Esophagus squamous epithelium (tissue), 4 donors: ENCODE measurements at regions not wholly inside any gene's neighbourhood (a gene's known extent, or its start where the extent isn't known, plus 50 kb on each side); places are given as distances from the start of the nearest gene placed in this dataset.

Experiments used
- CTCF ChIP-seq, 6 experiments: fragments of 450-650 bp in 4 of 6; fragments of 200-600 bp in 2 of 6; sonication (generic) in 2 of 6; IDR thresholded peaks; one replicate each; pipeline ENCODE4 v1.5.1; 2016 to 2019; ENCODE audit warnings: antibody characterized with exemption in 6 of 6, mild to moderate bottlenecking in 4 of 6, moderate library complexity in 4 of 6
- POLR2A ChIP-seq, 4 donors: fragments of 450-650 bp; IDR thresholded peaks; one replicate each; pipeline ENCODE4 v1.6.1; 2017; ENCODE audit warnings: antibody characterized with exemption in 4 of 4, mild to moderate bottlenecking in 4 of 4, moderate library complexity in 3 of 4

DNA sequence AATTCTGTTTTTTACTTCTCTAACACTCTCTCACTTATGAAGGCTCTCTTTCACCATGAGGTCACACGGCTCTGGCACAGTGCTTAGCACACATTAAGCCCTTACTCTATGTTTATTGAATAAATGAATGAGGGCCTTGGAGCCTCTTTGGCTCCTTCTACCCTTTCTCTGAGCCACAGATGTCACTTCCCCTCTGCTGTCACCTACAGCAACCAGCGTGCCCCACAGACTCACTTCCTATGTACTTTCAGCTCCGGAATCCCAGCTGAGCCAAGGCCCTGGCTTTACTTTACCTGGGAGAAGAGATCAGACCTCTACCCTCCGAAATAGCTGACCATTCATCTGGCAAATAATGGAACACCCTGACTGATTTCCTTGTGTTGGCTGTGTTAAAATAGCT is 53.7 kb upstream of the HMCN1 start:
- TF ChIP-seq CTCF (IDR thresholded peaks at IDR 0.05) (no peak), POLR2A (IDR thresholded peaks at IDR 0.05) (no peak)
